HCT116 (cell line): ENCODE measurements at regions not wholly inside any gene's neighbourhood (a gene's known extent, or its start where the extent isn't known, plus 50 kb on each side); places are given as distances from the start of the nearest gene placed in this dataset.

Experiments used
- ATAC-seq: fragments of 200-7000 bp; cut with Tn5 transposase; 2 replicates; pipeline ENCODE4 v1.9.1; 2020; ENCODE audit warnings: mild to moderate bottlenecking, moderate library complexity
- BruUV-seq: library from RNA; stranded (reverse); fragments of 400-500 nt; replicated peaks from 2 replicates; lab custom pipeline; 2021; lab: Mats Ljungman, UMichigan
- CTCF ChIA-PET: fragments of 300-600 bp; sonication (Branson Sonifier 250); formaldehyde crosslinking; loops from one replicate; lab custom pipeline; 2021; ENCODE audit warnings: antibody characterized with exemption; lab: Charles Lee
- POLR2A ChIA-PET: fragments of 300-600, 350-600 bp; sonication (Branson Sonifier 250); formaldehyde crosslinking; loops from one replicate; lab custom pipeline; 2021; ENCODE audit warnings: antibody characterized with exemption; lab: Charles Lee
- RAD21 ChIA-PET, 2 experiments: fragments of 300-600 bp; sonication (Branson Sonifier 250); formaldehyde crosslinking; loops; one replicate each; lab custom pipeline; 2023; ENCODE audit warnings: low total read pairs in 2 of 2; ENCODE audit not compliant: uncharacterized antibody in 2 of 2, unreplicated experiment in 2 of 2, low non-redundant PET in 1 of 2; lab: Charles Lee
- DNase-seq: peaks from one replicate; pipeline ENCODE4 v3.0.0-alpha.2; 2010; ENCODE audit warnings: low read depth, low spot score
- H2AFZ ChIP-seq: fragments of 200-600 bp; shearing (Covaris generic), sonication (generic); 2 replicates; pipeline ENCODE4 v1.6.1; 2017; ENCODE audit warnings: low read depth, mixed run types, mixed read lengths, antibody characterized with exemption, low read length; ENCODE audit not compliant: poor library complexity, severe bottlenecking
- H3K27ac ChIP-seq: 2 replicates; pipeline ENCODE4 v1.5.1; 2012; ENCODE audit warnings: low read depth, low read length
- H3K27me3 ChIP-seq: fragments of 200-600 bp; sonication (generic); 2 replicates; pipeline ENCODE4 v1.6.1; 2016; ENCODE audit warnings: mixed run types, low read length, mixed read lengths; ENCODE audit not compliant: insufficient read depth
- H3K36me3 ChIP-seq, 2 experiments: fragments of 200-500 bp in 1 of 2; fragments of 200-600 bp in 1 of 2; sonication (Bioruptor generic) in 1 of 2; sonication (generic) in 1 of 2; 2 replicates each; pipeline versions ENCODE4 v1.5.1 to v1.6.1; 2014 to 2016; ENCODE audit warnings: low read length in 2 of 2, inconsistent platforms in 1 of 2, mixed read lengths in 1 of 2, mixed run types in 1 of 2; ENCODE audit not compliant: insufficient read depth in 2 of 2, control insufficient read depth in 1 of 2
- H3K4me1 ChIP-seq, 2 experiments: fragments of 200-600 bp in 1 of 2; sonication (generic) in 1 of 2; 2 replicates each; pipeline versions ENCODE4 v1.5.1 to v1.6.1; 2012 to 2017; ENCODE audit warnings: low read length in 2 of 2, inconsistent platforms in 1 of 2, mild to moderate bottlenecking in 1 of 2, mixed read lengths in 1 of 2, mixed run types in 1 of 2, moderate library complexity in 1 of 2; ENCODE audit not compliant: insufficient read depth in 2 of 2, control insufficient read depth in 1 of 2
- H3K4me2 ChIP-seq: fragments of 200-600 bp; sonication (generic); 2 replicates; pipeline ENCODE4 v1.6.1; 2017; ENCODE audit warnings: mixed run types, low read length, mixed read lengths
- H3K4me3 ChIP-seq, 2 experiments: fragments of 200-600 bp in 1 of 2; sonication (generic) in 1 of 2; replicated peaks in 1 of 2; 2 replicates each; pipeline ENCODE4 v1.5.1; 2011 to 2016; ENCODE audit warnings: low read length in 2 of 2, control low read depth in 1 of 2, low read depth in 1 of 2, mild to moderate bottlenecking in 1 of 2, mixed read lengths in 1 of 2, mixed run types in 1 of 2
- H3K79me2 ChIP-seq: fragments of 200-600 bp; sonication (generic); 2 replicates; pipeline ENCODE4 v1.6.1; 2017; ENCODE audit warnings: mild to moderate bottlenecking, mixed run types, low read length, moderate library complexity, mixed read lengths; ENCODE audit not compliant: insufficient read depth
- H3K9ac ChIP-seq: fragments of 200-600 bp; sonication (generic); 2 replicates; pipeline ENCODE4 v1.6.1; 2016; ENCODE audit warnings: low read length, mixed read lengths
- H3K9me2 ChIP-seq: fragments of 200-600 bp; sonication (generic), shearing (Covaris generic); 2 replicates; pipeline ENCODE4 v1.6.1; 2017; ENCODE audit warnings: mixed run types, mild to moderate bottlenecking, moderate library complexity; ENCODE audit not compliant: insufficient read depth
- H3K9me3 ChIP-seq, 2 experiments: fragments of 200-500 bp in 1 of 2; fragments of 200-600 bp in 1 of 2; sonication (Bioruptor generic) in 1 of 2; sonication (generic) in 1 of 2; 2 replicates each; pipeline ENCODE4 v1.6.1; 2014 to 2017; ENCODE audit warnings: low read length in 2 of 2, mixed read lengths in 2 of 2, inconsistent platforms in 1 of 2, low read depth in 1 of 2, mild to moderate bottlenecking in 1 of 2, mixed run types in 1 of 2, moderate library complexity in 1 of 2; ENCODE audit not compliant: control insufficient read depth in 1 of 2, insufficient read depth in 1 of 2
- H4K20me1 ChIP-seq: fragments of 200-600 bp; sonication (generic), shearing (Covaris generic); 2 replicates; pipeline ENCODE4 v1.6.1; 2017; ENCODE audit warnings: mixed run types, mild to moderate bottlenecking, moderate library complexity; ENCODE audit not compliant: insufficient read depth
- CBX3 ChIP-seq: IDR thresholded peaks from 2 replicates; pipeline ENCODE4 v1.6.1; 2012; ENCODE audit warnings: low read depth
- EGR1 ChIP-seq: IDR thresholded peaks from 2 replicates; pipeline ENCODE4 v1.6.1; 2012; ENCODE audit warnings: low read depth
- ELF1 ChIP-seq: IDR thresholded peaks from 2 replicates; pipeline ENCODE4 v1.6.1; 2012; ENCODE audit warnings: low read depth, borderline replicate concordance
- EZH2 ChIP-seq: fragments of 200-600 bp; sonication (generic); IDR thresholded peaks from 2 replicates; pipeline ENCODE4 v1.6.1; 2017; ENCODE audit warnings: antibody characterized with exemption, mixed run types
- FOSL1 ChIP-seq: IDR thresholded peaks from 2 replicates; pipeline ENCODE4 v1.6.1; 2012; ENCODE audit warnings: low read depth
- JUND ChIP-seq: IDR thresholded peaks from 2 replicates; pipeline ENCODE4 v1.6.1; 2012
- MAX ChIP-seq: IDR thresholded peaks from 2 replicates; pipeline ENCODE4 v1.6.1; 2012
- POLR2AphosphoS5 ChIP-seq: IDR thresholded peaks from 2 replicates; pipeline ENCODE4 v1.6.1; 2011; ENCODE audit warnings: mild to moderate bottlenecking, low read depth, low read length, moderate library complexity
- RAD21 ChIP-seq: IDR thresholded peaks from 2 replicates; pipeline ENCODE4 v1.6.1; 2012; ENCODE audit warnings: low read depth, mild to moderate bottlenecking
- ZFX ChIP-seq: fragments of 450-650 bp; IDR thresholded peaks from 2 replicates; pipeline ENCODE4 v1.6.1; 2017
- ZNF274 ChIP-seq: fragments of 200-500 bp; sonication (Bioruptor generic); IDR thresholded peaks from 2 replicates; pipeline ENCODE4 v1.6.1; 2014; ENCODE audit warnings: mild to moderate bottlenecking, low read depth, low read length, inconsistent platforms
- intact Hi-C: fragments of 100-400 bp; cut with micrococcal nuclease; formaldehyde crosslinking; loops from 2 replicates; pipeline ENCODE4 v1.10.0; 2022
- TF ChIP-seq, protein P1 (sequence below): IDR thresholded peaks from 2 replicates; pipeline ENCODE4 v1.6.1; 2011; ENCODE audit warnings: mild to moderate bottlenecking, low read length, moderate library complexity; ENCODE audit not compliant: insufficient replicate concordance; ENCODE audit errors: extremely low read depth
- TF ChIP-seq, protein P2 (sequence below): IDR thresholded peaks from 2 replicates; pipeline ENCODE4 v1.6.1; 2012; ENCODE audit warnings: low read depth
- TF ChIP-seq, protein P3 (sequence below): IDR thresholded peaks from 2 replicates; pipeline ENCODE4 v1.6.1; 2012
- TF ChIP-seq, protein P4 (sequence below), 3 experiments: fragments of 200-600 bp in 1 of 3; sonication (generic) in 1 of 3; IDR thresholded peaks in 2 of 3; conservative IDR thresholded peaks in 1 of 3; 2 replicates each; pipeline ENCODE4 v1.5.1; 2012 to 2017; ENCODE audit warnings: low read depth in 2 of 3, low read length in 2 of 3, antibody characterized with exemption in 1 of 3, borderline replicate concordance in 1 of 3, control low read depth in 1 of 3, mild to moderate bottlenecking in 1 of 3, mixed read lengths in 1 of 3, mixed run types in 1 of 3, moderate library complexity in 1 of 3; ENCODE audit not compliant: insufficient read depth in 1 of 3

DNA sequence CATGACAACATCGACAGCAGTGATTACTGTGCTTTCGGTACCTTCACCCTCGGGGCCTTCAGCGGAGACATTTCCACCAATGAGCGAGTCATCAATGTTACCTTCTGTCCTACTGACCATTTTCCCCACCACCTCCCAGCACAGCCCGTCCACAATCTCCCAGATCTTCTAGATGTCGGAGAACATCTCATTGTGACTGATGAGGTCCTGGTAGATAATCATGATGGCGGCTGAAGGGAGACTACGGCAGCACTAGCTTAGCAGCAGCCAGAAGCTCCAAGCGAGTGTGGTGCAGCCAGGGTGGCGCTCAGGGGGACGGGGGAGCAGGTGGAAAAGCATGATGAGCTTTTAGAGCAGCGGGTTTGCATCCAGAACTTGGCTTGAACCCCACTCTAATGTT lies 379.0 kb downstream of the TLR4 start:
- H4K20me1 ChIP-seq = no peaks in the 10 kb centered on the region
- H3K79me2 ChIP-seq = no peaks in the 10 kb centered on the region
- ChIA-PET CTCF (no interaction called here), POLR2A (no interaction called here), RAD21 (no interaction called here)
- DNase-seq = no peak
- TF ChIP-seq MAX (no peak), RAD21 (no peak), ELF1 (no peak), JUND (no peak), EGR1 (no peak), POLR2AphosphoS5 (no peak), EZH2 (no peak), ZFX (no peak), FOSL1 (no peak), CBX3 (no peak), ZNF274 (no peak)
- TF ChIP-seq, protein P1, sequence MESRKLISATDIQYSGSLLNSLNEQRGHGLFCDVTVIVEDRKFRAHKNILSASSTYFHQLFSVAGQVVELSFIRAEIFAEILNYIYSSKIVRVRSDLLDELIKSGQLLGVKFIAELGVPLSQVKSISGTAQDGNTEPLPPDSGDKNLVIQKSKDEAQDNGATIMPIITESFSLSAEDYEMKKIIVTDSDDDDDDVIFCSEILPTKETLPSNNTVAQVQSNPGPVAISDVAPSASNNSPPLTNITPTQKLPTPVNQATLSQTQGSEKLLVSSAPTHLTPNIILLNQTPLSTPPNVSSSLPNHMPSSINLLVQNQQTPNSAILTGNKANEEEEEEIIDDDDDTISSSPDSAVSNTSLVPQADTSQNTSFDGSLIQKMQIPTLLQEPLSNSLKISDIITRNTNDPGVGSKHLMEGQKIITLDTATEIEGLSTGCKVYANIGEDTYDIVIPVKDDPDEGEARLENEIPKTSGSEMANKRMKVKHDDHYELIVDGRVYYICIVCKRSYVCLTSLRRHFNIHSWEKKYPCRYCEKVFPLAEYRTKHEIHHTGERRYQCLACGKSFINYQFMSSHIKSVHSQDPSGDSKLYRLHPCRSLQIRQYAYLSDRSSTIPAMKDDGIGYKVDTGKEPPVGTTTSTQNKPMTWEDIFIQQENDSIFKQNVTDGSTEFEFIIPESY = no peak
- TF ChIP-seq, protein P2, sequence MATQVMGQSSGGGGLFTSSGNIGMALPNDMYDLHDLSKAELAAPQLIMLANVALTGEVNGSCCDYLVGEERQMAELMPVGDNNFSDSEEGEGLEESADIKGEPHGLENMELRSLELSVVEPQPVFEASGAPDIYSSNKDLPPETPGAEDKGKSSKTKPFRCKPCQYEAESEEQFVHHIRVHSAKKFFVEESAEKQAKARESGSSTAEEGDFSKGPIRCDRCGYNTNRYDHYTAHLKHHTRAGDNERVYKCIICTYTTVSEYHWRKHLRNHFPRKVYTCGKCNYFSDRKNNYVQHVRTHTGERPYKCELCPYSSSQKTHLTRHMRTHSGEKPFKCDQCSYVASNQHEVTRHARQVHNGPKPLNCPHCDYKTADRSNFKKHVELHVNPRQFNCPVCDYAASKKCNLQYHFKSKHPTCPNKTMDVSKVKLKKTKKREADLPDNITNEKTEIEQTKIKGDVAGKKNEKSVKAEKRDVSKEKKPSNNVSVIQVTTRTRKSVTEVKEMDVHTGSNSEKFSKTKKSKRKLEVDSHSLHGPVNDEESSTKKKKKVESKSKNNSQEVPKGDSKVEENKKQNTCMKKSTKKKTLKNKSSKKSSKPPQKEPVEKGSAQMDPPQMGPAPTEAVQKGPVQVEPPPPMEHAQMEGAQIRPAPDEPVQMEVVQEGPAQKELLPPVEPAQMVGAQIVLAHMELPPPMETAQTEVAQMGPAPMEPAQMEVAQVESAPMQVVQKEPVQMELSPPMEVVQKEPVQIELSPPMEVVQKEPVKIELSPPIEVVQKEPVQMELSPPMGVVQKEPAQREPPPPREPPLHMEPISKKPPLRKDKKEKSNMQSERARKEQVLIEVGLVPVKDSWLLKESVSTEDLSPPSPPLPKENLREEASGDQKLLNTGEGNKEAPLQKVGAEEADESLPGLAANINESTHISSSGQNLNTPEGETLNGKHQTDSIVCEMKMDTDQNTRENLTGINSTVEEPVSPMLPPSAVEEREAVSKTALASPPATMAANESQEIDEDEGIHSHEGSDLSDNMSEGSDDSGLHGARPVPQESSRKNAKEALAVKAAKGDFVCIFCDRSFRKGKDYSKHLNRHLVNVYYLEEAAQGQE = no peak
- TF ChIP-seq, protein P3, sequence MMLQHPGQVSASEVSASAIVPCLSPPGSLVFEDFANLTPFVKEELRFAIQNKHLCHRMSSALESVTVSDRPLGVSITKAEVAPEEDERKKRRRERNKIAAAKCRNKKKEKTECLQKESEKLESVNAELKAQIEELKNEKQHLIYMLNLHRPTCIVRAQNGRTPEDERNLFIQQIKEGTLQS = no peak
- TF ChIP-seq, protein P4, sequence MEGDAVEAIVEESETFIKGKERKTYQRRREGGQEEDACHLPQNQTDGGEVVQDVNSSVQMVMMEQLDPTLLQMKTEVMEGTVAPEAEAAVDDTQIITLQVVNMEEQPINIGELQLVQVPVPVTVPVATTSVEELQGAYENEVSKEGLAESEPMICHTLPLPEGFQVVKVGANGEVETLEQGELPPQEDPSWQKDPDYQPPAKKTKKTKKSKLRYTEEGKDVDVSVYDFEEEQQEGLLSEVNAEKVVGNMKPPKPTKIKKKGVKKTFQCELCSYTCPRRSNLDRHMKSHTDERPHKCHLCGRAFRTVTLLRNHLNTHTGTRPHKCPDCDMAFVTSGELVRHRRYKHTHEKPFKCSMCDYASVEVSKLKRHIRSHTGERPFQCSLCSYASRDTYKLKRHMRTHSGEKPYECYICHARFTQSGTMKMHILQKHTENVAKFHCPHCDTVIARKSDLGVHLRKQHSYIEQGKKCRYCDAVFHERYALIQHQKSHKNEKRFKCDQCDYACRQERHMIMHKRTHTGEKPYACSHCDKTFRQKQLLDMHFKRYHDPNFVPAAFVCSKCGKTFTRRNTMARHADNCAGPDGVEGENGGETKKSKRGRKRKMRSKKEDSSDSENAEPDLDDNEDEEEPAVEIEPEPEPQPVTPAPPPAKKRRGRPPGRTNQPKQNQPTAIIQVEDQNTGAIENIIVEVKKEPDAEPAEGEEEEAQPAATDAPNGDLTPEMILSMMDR (IDR thresholded peaks at IDR 0.05 in 2 of 3, conservative IDR thresholded peaks at IDR 0.05 in 1 of 3; ENCODE audit: borderline replicate concordance in 1 of 3, insufficient read depth in 1 of 3, low read depth in 2 of 3, low read length in 2 of 3) = no peak
- peaks cover 3 to 8% of the 10 kb centered on the region in 2 experiments; a peak in 3 of 4 replicates for H3K9me3 ChIP-seq
- no peaks in the 10 kb centered on the region for H3K27me3 ChIP-seq
- H3K4me1 ChIP-seq = no peaks in the 10 kb centered on the region
- ATAC-seq = no peak
- H3K4me2 ChIP-seq = no peak overlapping the region
- intact Hi-C loops = no loop called here
- no peak overlapping the region for H2AFZ ChIP-seq
- no peak overlapping the region for H3K9ac ChIP-seq
- H3K9me2 ChIP-seq = no peaks in the 10 kb centered on the region
- H3K36me3 ChIP-seq = no peaks in the 10 kb centered on the region
- H3K4me3 ChIP-seq = no peak overlapping the region
- BruUV-seq = no TSS peak
- H3K27ac ChIP-seq = no peak overlapping the region
